ENCODE measurements at regions not wholly inside any gene's neighbourhood (a gene's known extent, or its start where the extent isn't known, plus 50 kb on each side); places are given as distances from the start of the nearest gene placed in this dataset.
"Not testable (repeated sequence)": the region's sequence is repeated elsewhere in the genome, so short reads cannot be mapped to it uniquely, and the experiment has no call there.

- no peak for DNase-seq
These were observed 387.5 kb downstream of the RPS24 start for GRCh38 chr10:78420946-78421735.

GRCh38 chr10:78424050-78424449 lies 390.4 kb downstream of the RPS24 start:
- DNase-seq = not testable (repeated sequence)

GRCh38 chr10:78424723-78425122 lies 391.1 kb downstream of the RPS24 start:
- no peak for DNase-seq

DNA sequence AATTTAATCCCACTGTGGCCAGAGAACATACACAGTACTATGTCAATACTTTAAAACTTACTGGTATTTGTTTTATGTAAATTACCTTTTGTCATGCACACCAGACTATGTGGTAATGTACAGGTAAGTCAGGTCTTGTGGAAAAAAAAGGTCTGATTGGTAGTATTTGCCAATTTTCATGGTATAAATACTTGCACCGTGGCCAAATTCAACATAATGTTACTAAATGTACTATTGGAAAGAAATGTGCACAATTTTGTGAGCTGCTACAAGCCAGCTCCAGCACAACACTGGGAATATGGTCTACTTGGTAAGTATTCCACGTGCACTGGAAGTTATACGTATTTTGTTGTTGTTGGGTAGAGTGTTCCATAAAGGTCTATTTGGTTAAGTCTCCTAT lies 392.5 kb downstream of the RPS24 start:
- no peak for DNase-seq

- DNase-seq = no peak
These were observed 393.9 kb downstream of the RPS24 start for GRCh38 chr10:78427497-78428031.

- DNase-seq = no peak
These were observed 394.9 kb downstream of the RPS24 start for GRCh38 chr10:78428579-78428978.

- no peak for DNase-seq
These were observed 396.3 kb downstream of the RPS24 start for GRCh38 chr10:78429984-78430383.

DNA sequence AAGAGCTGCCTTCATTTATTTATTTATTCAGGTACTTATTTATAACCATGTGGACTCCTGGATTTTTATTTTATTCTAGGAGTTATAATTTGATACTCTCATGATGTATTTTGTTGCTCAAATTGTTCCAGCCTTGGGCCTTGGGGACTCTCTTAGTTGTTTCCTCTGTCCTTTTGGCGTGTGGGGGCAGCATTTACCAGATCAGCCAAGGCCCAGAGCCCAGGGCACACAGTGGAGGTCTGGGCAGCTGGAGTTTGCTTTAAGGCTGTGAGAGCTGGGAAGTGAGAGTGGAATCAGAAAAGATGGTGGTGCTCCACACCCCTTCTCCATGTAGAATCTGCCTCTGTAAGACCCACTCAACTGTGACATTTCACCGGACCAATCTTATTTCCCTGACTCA lies 398.9 kb downstream of the RPS24 start:
- no peak for DNase-seq

GRCh38 chr10:78433076-78433595 lies 399.5 kb downstream of the RPS24 start:
- DNase-seq = no peak

DNA sequence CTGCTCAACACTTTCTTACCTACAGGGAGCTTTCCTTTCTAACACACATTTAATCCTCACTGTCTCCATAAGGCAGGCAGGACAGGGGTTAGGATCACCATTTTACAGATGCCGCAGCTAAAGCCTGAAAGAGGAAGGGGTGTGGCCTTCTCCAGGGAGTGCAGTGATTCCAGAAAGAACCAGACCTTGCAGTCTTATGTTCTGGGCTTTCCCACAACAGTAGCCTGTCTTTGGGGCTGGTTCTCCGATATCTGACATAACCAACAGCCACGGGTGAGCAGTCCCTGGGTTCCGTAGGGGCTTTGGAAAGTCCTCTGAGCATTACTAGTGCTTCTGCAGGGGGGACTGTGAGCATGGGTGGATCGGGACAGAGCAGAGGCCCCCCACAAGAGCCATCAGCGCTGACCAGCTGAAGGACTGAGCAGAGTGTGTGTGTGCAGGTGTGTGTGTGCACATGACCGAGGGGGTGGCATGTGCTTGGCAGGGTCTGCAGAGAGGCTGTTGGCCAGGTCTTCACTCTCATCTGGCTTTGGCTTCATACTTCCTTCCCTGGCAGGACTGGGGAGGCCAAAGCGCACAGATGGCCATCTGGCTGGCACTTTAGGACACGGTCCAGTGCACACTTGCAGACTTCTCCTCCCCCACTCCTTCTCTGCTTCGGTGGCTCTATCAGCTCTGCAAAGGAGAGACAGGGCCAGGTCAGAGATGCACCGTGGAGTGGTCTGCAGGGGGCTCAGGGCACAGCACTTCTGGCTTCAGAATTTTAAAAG lies 400.3 kb downstream of the RPS24 start:
- peak; percentile 19 for DNase-seq

GRCh38 chr10:78434886-78435285 lies 401.2 kb downstream of the RPS24 start:
- no peak for DNase-seq

DNA sequence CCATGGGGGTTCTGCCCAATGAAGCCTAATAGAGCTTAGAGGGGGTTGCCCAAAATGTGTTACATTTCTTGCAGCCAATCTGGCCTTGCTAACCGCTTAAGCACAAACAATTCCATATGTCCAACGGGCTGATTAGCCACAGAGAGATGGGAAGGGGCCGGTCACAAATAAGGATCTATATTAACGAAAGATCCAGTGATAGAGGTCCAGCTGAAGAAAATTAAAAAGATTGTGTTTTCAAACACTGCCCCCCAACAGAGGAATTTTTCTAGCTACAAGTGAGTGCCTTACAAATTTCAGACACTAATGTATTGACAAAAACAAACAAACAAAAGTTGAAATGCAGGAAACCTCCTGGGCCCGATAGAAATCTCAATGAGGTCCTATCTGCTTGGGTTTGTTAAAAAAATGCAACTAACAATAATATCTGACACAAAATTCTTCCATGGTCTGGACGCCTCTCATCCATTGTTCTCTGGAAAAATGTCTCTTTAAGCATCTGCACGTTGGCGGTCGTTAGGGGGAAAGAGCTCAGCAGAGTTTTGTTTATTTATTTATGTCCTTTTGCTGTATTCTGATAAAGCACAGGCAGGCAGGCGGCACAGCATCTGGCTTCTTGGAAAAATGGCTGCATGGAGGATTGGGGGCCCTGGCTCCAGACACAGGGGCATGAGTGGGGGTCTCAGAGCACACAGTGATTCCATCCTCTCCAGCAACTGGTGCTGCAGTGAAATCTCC lies 402.0 kb downstream of the RPS24 start:
- no peak for DNase-seq

DNA sequence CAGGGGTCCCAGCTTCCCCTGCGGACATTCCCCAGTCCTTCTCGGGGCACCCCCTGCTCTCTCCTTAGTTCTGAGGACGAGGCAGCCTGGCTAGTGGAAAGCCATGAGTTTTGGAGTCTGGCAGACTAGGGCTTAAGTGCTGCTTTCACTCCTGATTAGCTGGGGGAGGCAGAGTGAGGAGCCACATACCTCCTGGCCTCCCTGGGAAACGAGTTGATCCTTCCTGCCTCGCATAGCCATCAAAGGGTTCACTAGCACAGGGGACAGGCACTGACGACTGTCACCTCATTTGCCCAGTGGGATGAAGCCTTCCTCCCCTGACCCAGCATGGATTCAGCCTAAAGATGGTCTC lies 402.5 kb downstream of the RPS24 start:
- no peak for DNase-seq

DNA sequence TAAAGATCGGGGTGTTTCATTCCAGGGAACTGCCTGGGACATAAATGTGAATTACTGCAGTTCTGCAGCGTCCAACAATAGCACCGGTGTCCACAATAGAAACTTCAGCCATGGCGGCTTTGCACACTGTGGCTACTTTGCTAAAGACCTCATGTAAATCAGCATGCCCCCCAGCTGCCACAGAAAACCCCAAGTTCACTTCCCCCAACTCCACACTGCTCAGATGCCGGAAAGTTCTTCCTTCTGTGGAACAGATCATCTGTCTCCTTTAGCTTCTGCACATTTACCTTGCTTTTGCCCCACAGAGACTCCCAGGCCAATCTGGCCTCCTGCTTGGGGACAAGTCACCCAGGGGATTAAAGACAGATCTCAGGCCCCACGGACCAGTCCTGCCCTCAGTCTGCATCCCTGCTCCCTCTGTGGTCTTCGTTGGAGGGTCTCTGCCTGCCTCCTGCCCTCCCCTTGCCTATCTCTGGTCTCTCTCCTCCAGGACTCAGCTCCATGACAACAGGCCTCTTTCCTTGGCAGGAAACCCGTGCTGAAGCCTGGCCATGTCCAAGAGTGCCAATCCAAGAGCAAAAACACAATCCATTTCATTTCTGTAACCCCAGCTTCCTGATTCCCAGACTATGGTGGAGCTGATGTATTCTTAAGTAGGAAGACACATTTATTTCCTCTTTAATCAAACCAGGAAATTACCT lies 403.2 kb downstream of the RPS24 start:
- DNase-seq = no peak

GRCh38 chr10:78437407-78437768 lies 403.7 kb downstream of the RPS24 start:
- no peak for DNase-seq

DNA sequence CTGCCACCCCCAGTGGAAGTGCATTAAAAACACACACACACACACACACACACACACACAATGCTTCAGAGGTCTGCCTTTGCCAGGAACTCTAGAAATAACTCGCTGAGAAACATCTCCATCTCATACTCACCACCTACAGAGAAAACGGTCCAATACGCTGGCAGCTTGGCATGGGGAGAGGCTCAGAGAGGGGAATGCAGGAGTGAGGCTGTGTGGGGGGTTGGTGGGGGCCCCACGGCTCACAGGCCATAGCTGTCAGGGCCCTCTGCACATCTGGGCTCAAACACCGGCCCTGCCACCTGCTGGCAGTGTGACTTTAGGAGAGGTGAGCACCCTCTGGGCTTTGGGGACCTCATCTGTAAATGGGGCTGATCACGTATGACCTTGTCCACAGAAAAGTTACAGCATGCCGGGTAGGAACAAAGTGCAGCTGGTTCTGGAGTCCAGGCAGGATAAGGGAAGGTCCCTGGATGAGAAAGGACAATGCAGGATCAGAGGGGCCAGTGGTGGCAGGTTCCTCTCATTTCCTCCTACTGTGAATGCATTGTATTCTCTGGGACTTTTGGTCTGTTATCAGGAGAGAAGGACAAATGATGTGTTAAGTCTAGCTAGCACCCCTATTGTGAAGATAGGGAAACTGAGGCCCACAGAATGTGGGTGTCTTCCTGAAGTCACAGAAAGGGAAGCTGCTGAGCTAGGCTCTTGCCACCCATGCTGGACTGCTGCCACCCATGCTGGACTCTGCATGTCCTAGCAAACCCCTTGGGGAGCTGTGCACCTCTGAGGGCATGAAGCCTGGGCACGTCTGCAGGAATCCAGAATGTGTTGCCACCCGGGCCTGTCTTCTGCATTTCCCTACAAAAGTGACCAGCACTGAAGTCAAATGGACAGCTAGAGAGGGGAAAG lies 404.6 kb downstream of the RPS24 start:
- no peak for DNase-seq

DNA sequence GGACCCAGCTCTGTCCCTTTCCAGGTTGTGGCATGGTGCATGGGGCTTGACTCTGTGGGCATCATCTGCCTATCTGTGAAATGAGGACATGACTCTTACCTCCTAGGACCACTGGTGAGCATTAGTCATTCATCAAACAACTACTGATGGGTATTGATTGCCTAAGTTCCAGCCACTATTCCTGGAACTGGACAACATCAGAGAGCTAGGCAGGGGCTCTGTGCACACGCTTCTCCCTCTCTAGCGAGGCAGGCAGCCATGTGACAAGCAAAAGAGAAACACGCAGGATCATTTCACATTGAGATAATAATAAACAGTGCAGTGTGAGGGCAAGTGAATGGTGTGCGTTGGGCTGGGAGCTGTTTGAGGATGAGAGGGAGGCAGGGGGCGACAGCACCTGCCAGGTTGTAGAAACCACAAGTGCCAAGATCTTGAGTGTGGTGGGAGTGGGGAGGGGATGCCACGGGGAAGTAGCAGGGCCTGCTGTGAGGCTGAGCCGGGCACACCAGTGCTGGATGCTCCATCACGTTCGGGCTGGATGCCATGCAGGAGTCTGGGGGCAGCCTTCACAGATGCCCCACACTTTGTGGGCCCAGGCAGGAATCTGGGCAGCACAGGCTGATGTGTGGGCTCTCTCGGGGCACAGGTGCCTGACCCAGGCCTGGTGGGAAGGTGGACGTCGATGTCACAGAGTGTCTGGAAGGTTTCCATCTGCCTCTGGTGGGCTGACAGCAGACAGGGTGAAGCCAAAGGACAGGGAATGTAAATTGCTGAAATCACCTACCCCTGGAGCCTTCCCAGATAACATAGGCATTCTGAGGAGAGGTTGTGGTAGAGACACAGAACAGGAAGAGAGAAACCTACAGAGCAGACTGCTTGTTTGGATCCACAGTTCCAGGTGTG lies 405.5 kb downstream of the RPS24 start:
- no peak for DNase-seq

DNA sequence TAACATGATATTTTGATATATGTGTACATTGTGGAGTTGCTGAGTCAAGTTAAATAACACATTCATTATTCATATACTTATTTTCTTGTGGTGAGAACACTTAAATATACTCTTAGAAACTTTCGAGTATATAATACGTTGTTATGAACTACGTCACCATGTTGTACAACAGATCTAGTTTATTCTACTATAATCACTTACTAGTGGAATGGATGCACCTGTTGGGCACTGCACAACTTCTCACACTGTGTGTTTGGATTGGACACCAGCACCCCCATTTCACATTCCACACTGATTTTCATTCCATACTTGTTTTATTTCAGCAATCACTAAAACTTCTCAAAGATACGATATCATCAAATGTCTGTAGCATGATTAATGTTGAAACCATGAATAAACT lies 407.3 kb downstream of the RPS24 start:
- no peak for DNase-seq

- no peak for DNase-seq
These were observed 408.0 kb downstream of the RPS24 start for GRCh38 chr10:78441694-78442093.

- DNase-seq = no peak
These were observed 409.3 kb downstream of the RPS24 start for GRCh38 chr10:78442836-78443550.

Measured in suppressor macrophage treated with lipopolysaccharide for 4 hours (primary cell).